NCI-H510A (cell line): ENCODE measurements at regions not wholly inside any gene's neighbourhood (a gene's known extent, or its start where the extent isn't known, plus 50 kb on each side); places are given as distances from the start of the nearest gene placed in this dataset.
"Not testable (repeated sequence)": the region's sequence is repeated elsewhere in the genome, so short reads cannot be mapped to it uniquely, and the experiment has no call there.

ENCODE experiments used
- DNase-seq: peaks from one replicate; lab custom pipeline; 2025; lab: John Stamatoyannopoulos, UW

DNA sequence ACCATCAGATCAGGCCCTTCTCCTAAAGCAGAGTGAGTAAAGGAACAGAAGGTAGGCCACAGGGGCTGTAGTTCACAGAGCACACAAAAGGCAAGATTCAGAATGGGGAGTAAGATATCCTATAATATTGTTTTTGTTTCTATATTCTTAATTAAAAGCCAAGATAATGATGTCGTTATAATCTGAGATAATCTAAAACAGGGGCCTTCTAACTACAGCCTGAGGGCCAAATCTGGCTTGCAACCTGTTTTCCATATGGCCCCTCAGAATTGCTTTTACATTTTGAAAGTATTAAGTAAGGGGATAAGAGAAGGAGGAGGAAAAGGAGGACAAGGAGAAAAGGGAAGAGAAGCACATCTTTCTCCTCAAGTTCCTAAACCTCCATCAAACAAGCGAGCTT lies 435.8 kb downstream of the CSNK1G3 start:
- DNase-seq: no peak

DNA sequence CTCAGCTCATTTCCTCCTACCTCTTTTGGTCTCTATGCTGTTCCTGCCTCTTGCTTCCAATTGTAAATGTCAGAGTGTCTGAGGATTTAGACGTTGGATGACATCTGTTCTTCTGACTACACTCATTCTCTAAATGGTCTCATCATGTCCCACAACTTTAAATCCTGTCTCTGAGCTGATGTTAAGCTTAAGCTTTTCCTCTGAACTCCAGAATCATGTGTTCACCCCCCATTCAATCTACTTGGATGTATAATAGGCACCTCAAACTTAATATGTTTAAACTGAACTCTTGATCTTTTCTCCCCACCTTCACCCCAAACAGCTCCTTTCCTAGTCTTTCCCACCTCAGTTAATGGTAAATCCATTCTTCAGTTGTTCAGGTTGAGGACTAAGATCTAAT lies 433.6 kb downstream of the CSNK1G3 start:
- no peak for DNase-seq

DNA sequence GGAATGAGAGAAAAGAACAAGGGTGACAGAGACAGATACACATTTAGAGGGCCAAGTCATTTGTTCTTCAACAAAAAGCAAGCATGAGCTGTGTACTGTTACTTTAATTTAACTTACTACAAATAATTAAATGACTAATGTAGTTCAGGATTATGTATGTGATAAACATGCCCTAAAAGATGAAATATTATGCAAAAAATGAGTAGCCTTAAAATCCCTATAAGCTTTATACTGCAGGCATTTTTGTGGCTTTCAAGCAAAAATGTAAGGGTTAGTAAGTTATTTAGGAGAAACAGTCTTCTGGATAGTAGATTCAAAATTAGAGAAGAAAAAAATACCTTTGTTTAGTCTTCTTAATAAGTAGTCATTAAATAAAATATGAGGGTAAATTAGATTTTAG lies 431.2 kb downstream of the CSNK1G3 start:
- DNase-seq: no peak

DNA sequence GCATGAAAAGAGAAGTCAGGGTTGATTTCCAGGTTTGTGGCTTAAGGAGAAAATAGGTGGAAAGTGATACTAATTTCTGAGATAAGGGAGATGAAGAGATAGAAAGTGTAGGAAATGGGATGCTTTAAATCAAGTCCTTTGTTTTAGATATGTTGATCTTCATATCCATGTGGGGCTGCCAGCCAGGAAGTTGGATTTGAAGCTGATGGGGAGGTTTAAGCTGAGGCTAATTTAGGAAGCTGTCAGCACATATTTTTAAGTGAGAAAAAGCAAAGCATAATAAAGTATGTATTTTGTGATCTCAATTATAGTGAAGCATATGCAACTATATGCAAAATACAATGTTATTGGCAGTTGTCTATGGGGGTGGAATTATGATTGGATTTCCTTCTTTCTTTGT lies 428.4 kb downstream of the CSNK1G3 start:
- DNase-seq: no peak

DNA sequence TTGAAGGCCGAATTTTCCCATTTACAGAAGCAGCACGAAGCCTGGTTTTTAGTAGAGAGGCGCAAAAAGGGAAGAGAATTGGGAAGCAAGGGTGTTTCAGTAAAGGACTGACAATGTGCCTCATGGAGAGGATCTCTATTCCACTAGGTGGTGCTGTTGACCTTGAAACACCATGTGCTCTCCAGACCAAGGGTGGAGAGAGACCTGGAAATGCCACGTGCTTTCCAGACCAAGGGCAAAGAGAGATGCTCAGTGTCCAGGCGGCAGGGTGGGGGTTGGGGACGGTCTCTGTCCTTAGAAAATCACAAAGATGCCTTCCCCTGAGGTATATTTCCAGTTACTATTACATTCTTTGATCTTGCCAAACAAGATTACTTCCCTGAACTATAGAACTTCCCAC lies 425.3 kb downstream of the CSNK1G3 start:
- no peak for DNase-seq

DNA sequence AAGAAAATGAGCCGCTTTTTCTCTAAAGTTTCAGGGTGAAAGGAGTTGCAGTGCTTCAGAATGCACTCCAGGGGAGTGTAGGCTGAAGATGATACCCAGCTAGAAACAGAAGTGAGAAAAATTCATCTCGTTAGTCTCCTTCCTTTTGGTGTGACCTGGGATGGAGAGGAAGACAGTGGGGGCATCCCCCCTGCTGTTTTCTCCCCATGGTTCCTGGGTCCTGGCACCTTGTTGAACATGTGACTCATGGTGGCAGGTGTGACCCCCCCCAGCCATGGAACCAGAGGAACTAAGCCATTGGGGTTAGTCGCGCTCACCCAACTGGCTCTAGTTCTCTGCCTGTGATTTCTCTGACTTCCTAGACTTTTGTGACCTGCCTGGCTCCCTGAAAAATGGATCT lies 424.6 kb downstream of the CSNK1G3 start:
- no peak for DNase-seq

DNA sequence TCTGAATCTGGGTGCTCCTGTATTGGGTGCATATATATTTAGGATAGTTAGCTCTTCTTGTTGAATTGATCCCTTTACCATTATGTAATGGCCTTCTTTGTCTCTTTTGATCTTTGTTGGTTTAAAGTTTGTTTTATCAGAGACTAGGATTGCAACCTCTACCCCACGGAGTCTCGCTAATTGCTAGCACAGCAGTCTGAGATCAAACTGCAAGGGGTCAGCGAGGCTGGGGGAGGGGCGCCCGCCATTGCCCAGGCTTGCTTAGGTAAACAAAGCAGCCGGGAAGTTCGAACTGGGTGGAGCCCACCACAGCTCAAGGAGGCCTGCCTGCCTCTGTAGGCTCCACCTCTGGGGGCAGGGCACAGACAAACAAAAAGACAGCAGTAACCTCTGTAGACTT lies 421.8 kb downstream of the CSNK1G3 start:
- DNase-seq: not testable (repeated sequence)

DNA sequence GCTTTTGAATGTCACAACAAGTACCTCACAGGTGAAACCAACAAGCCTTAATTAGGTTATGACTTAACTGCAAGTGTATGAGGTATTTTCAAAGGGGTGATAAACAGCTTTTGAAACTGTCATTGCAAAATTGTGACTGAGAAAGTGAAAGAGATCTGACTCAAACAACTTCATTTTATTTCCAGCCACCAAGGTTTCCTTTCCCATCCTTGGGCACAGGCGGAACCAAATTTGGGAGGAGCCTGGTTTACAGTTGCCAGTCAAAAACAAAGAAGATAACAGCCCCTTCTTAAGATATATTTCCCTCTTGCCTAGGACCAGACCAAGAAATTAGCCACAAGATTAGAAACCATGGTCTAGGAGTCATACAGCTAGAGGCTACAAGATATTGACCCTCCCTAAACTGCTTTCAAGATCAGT lies 417.1 kb downstream of the CSNK1G3 start:
- DNase-seq: no peak

DNA sequence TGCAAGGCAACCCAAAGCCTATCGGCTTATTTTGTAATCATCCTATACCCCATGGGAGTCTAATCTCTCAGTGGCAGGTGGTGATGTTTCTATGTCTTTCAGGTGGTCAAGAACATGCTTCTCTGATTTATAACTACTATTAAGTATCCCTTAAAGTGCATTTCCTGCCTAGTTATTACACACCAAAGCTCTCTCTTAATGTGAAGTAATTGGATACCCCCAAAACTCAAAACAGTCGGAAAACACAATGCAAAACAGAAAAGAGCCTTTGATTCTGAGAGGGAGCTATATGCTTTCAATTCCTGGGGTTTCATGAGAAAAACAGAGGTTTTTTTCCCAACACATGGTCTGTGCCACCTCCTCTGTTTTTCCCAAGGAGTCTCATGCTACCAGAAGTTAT lies 416.4 kb downstream of the CSNK1G3 start:
- no peak for DNase-seq

DNA sequence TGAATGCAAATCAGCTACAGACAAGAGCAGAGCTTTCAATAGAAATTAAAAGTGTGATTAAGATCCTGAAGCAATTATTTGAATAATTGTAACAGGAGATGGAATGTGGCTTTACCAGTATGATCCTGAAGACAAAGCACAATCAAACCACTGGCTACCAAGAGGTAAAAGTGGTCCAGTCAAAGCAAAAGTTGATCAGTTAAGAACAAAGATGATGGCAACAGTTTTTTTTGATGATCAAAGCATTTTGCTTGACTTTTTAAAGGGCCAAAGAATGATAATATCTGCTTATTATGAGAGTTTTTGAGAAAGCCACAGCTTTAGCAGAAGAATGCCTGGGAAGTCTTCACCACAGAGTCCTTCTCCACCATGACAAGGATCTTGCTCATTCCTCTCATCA lies 409.2 kb downstream of the CSNK1G3 start:
- DNase-seq: no peak

DNA sequence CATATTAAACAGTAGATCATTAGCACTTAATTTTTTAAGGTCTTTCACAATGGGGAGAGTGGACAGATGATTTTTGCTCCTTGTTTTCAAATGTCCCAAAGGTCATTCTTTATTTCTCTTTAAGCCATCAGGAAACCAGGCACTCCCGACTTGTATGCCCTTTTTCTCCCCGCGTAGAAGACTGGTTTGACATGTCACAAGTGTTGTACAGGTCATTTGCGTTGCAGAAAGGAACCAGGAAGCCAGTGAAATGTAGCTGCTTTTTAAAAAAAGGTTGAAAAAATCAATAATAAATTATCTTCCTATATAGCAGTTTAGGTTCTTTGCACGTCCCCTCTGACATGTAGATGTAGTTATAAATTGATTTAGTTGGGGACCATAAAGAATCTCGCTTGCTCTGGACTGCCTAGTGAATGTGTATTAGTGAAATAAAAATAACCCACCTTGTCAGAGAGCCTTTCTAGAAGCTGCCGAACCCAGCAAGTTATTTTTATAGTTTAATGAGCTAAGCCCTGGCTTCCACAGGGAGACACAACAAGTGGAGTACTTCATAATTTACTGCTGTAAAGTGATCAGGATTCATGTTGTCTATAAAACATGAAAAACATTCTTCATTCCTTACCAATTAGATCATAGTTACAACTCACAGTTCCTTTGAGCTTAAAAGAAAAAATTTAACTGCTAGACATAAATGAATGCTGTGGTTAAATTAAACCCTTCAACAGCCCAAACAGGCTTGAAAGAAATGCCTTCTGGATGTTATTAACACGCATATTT lies 404.6 kb downstream of the CSNK1G3 start:
- no peak for DNase-seq

DNA sequence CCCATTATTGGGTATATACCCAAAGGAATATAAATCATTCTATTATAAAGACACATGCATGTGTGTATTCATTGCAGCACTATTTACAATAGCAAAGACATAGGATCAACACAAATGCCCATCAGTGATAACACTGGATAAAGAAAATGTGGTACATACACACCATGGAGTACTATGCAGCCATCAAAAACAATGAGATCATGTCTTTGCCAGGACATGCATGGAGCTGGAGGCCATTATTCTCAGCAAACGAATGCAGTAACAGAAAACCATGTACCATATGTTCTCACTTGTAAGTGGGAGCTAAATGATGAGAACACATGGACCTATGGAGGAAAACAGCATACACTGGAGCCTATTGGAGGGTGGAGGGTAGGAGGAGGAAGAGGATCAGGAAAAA lies 402.4 kb downstream of the CSNK1G3 start:
- no peak for DNase-seq

DNA sequence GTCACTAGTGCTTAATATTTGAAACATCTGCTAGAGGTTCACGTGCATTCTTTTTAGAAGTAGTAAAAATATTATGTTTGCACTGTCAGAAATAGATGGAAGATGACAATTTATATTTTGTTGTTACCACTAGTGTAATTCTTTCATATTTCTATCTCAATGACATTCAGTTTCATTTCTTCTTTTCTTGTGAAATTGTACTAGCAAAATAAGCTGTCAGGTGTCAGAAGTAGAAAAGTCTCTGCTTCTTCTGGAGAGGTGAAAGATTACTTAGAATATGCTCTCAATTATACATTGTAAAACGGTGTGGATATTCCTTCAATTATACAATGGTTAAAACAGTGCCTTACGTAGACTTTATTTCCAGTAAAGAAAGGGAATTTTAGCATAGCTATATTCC lies 395.4 kb downstream of the CSNK1G3 start:
- DNase-seq: no peak

DNA sequence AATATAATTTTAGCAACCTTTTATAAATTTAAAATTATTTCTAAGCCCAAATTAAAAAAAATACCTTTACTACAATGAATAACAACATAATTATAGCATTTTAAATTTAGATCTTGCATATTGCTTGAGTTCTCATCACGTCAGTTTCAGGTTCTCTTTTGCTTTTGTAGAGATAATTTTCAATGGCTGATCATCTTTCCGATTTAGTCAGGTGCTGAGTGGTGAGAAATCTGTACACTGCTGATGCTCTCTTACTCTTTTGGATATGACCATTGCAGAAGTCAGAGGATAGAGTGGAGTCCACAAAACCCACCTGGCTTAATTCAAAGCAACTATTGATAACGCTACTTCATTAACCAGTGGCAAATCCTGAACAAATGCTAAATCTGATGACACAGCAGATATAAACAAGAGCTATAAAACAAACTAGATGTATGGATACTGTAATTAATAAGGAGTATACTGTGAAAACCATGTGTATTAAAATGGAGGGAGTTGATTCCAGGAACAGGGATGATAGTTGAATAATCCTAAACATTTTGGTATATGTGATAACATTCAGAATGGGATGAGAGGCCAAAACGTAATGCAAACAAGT lies 394.8 kb downstream of the CSNK1G3 start:
- DNase-seq: no peak

DNA sequence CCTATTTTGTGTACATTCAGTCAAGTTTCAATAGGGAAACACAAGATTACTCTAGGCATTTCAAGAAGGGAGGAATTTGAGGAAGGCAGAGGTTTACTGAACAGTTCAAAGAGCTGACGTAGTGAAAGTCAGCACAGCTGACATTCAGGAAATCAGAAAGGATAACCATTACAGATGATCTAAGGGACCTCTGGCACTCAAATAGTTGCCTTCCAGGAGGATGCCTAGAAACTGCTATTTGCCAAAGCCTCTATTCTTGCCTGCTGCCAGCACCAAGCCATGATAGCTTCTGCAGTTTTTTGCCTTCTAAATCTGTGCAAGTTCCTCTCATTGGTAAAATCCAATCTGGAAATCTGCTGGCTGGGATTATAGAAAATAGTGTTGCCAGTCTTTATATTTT lies 373.1 kb downstream of the CSNK1G3 start:
- no peak for DNase-seq

DNA sequence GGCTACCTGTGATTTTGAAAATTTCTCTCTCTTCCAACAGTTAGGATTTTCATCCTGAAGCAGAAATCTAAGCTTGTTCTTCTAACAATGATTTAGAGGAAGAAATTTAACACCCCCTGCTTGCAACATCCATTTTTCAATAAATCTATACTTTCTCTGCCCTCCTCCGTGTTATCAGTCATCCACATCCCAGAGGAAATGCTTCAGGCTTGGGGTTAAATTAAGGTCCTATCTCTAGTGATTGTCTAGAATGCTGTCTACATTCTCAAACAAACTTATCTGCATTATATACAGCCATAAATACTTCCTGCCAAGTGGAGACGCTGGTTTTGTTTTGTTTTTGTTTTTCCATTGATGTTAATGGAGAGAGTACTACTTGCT lies 371.0 kb downstream of the CSNK1G3 start:
- DNase-seq: no peak

DNA sequence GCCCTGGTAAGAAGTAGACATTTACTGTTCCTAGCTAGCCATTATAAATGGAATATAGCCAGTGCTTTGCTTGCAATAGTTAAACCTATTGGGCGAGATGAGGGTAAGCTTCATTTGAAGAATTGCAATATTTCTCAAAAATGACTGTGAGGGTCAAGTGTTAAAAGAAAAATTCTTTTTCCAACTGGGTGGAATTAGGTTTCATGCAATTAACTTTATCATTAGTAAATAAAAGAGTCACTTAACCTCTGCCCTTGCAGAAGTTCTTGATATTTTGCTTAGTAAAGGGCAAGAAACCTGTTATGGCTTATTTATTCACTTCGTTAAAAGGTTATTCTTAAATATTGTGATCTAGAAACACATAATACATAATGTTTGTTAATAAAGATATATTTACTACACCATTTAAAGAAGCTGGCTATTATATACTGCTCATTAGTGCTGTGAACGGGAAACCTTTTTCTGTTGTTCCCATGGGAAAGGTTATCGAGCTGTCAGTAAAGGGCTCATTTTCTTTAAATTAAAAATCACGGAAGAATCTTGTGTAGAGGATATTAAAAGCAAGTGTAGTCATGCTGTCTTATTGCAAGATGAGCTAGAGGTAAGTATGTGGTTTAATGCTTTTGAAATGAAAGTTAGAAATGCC lies 370.5 kb downstream of the CSNK1G3 start:
- no peak for DNase-seq

DNA sequence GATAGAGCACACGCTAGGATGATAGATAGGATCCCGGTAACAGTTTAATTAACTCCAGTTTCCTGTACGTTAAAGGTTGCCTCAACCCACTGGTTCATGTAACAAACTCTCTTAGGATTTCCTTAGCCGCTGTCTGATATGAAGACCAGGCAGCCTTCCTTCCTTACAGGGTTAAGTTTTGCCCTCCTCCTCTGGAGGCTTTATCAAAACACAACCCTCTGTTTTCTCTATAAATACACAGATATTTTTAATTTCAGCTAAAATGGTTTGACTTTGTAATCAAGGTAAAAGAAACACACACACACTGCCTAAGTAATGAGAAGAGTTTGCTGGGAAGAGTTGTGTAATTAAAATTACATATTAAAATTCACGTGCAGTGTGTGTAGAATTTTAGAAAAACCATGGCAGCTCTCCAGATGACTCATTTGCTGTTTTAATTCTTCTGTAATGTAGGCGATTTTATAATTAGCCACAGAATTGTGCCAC lies 369.8 kb downstream of the CSNK1G3 start:
- no peak for DNase-seq

DNA sequence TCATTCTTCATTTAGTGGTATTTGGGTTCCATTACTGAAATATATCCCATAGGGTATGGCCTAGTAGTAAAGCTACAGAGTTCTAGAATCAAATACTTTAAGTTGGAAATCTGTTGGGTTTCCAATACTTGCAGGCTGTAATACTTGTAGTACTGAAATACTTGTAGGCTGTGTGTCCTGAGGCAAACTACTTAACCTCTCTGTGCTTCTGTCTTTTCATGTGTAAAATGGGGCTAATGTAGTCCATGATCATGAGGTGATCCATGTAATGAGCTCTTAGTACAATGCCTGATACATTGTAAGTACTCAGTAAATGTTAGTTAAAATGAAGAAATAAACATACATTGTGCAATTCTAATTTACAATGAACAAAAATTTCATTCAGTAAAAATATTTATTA lies 368.9 kb downstream of the CSNK1G3 start:
- DNase-seq: no peak

DNA sequence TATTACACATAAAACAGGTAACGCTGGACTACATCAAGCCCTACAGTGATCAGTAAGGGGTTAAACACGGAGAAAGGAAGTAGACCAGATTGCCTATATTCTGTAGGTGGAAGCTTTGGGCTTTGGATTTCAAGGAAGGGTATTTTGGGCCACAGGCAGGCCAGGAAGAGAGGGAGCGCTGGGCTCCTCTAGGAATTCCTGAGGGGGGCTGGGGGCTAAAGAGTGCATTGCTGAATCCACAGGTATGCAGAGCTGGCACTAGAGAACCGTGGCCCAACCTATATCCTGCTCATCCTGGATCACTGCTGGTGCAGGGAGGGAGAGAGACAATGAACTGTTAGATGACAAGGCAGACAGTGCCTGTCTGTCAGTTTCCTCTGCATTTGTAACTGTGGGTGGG lies 367.1 kb downstream of the CSNK1G3 start:
- DNase-seq: no peak

DNA sequence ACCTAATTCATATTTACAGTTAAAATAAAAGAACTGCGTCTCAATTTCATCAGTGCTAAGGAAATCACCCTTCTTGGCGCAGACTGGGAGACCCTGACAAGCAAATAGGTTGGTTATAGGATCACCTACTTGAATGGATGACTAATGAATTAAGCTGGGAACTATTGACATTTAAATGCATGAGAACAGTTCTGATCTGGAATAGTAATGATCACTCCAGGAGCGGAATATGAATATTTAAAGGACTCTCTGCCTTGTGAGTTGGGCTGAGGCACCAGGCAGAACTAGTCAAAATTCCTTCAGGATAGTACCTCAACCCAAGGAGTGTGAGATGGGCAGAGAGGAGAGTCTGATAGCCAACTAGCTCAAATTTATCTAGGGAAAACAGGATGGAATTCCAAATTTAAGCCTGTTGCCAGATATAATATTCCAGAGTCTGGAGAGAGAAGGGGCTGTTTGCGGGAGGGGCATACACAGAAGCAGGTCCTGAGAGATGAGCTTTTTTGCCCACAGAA lies 364.4 kb downstream of the CSNK1G3 start:
- no peak for DNase-seq

DNA sequence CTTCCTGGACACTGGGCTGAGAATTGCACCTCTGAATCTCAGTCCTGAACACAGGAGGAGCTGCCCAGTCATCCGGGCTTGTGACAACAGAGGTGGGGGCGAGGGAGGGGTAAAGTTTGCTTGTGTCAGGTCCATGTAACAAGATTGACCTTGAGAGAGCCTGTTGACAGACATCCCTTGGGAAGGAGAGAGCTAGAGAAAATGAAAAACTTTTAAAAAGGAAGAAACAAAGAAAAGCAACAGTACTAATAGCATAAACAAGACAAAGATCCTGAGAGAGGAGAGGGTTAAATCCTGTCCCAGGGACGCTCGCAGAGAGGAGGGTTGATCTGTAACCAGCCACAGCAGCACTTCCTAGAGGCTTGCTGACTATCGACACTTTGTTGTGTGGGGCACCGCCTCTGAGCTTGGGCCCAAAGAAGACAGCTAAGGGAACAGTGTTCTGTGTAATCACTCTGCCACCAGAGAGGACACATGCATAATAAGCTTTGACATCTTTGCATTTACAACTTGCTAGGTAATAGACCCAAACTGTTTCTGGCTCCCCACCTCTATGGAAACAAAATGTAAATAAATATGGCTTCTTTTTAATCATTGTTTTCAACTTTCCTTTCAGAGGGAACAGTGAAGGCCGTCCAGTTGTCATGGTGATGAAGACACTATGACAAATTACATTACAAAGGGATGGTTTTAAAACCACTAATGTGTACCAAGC lies 363.7 kb downstream of the CSNK1G3 start:
- no peak for DNase-seq
